HL-60 (cell line): ENCODE measurements at regions not wholly inside any gene's neighbourhood (a gene's known extent, or its start where the extent isn't known, plus 50 kb on each side); places are given as distances from the start of the nearest gene placed in this dataset.

Experiments used
- GABPA ChIP-seq: IDR thresholded peaks from 2 replicates; pipeline ENCODE4 v1.6.1; 2012; ENCODE audit warnings: low read depth
- SPI1 ChIP-seq: IDR thresholded peaks from 2 replicates; pipeline ENCODE4 v1.6.1; 2012; ENCODE audit warnings: low read depth, mild to moderate bottlenecking, borderline replicate concordance
- TF ChIP-seq, protein P1 (sequence below): IDR thresholded peaks from one replicate; pipeline ENCODE4 v1.5.1; 2011; ENCODE audit warnings: low read length, control low read depth, inconsistent platforms; ENCODE audit not compliant: insufficient read depth
- TF ChIP-seq, protein P2 (sequence below): IDR thresholded peaks from 2 replicates; pipeline ENCODE4 v1.6.1; 2012; ENCODE audit warnings: low read depth; ENCODE audit not compliant: insufficient replicate concordance

DNA sequence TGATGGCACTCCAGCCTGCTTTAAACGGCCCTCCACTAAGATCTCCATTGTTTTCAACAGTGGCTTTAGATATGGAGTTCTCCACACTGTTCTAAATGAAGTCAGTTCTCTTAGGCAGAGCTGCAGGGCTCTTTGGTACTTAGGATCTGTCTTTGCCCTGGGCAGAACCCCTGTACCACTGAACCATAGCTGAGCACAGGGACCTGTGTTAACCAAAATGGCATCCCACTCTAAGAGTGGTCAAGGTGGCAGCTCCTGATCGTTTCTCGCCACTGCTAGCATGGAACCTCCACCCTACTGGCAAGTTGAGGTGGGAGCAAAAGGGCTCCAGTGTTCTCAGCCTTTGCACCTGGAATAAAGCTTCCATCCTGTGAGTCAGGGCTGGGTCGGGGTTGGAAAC, 186.7 kb downstream of the TM2D1 start:
- TF ChIP-seq, protein P1, sequence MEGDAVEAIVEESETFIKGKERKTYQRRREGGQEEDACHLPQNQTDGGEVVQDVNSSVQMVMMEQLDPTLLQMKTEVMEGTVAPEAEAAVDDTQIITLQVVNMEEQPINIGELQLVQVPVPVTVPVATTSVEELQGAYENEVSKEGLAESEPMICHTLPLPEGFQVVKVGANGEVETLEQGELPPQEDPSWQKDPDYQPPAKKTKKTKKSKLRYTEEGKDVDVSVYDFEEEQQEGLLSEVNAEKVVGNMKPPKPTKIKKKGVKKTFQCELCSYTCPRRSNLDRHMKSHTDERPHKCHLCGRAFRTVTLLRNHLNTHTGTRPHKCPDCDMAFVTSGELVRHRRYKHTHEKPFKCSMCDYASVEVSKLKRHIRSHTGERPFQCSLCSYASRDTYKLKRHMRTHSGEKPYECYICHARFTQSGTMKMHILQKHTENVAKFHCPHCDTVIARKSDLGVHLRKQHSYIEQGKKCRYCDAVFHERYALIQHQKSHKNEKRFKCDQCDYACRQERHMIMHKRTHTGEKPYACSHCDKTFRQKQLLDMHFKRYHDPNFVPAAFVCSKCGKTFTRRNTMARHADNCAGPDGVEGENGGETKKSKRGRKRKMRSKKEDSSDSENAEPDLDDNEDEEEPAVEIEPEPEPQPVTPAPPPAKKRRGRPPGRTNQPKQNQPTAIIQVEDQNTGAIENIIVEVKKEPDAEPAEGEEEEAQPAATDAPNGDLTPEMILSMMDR, result no peak
- TF ChIP-seq GABPA (no peak), SPI1 (no peak)
- TF ChIP-seq, protein P2, sequence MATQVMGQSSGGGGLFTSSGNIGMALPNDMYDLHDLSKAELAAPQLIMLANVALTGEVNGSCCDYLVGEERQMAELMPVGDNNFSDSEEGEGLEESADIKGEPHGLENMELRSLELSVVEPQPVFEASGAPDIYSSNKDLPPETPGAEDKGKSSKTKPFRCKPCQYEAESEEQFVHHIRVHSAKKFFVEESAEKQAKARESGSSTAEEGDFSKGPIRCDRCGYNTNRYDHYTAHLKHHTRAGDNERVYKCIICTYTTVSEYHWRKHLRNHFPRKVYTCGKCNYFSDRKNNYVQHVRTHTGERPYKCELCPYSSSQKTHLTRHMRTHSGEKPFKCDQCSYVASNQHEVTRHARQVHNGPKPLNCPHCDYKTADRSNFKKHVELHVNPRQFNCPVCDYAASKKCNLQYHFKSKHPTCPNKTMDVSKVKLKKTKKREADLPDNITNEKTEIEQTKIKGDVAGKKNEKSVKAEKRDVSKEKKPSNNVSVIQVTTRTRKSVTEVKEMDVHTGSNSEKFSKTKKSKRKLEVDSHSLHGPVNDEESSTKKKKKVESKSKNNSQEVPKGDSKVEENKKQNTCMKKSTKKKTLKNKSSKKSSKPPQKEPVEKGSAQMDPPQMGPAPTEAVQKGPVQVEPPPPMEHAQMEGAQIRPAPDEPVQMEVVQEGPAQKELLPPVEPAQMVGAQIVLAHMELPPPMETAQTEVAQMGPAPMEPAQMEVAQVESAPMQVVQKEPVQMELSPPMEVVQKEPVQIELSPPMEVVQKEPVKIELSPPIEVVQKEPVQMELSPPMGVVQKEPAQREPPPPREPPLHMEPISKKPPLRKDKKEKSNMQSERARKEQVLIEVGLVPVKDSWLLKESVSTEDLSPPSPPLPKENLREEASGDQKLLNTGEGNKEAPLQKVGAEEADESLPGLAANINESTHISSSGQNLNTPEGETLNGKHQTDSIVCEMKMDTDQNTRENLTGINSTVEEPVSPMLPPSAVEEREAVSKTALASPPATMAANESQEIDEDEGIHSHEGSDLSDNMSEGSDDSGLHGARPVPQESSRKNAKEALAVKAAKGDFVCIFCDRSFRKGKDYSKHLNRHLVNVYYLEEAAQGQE, result no peak
